ENCODE measurements at regions not wholly inside any gene's neighbourhood (a gene's known extent, or its start where the extent isn't known, plus 50 kb on each side); places are given as distances from the start of the nearest gene placed in this dataset.

DNA sequence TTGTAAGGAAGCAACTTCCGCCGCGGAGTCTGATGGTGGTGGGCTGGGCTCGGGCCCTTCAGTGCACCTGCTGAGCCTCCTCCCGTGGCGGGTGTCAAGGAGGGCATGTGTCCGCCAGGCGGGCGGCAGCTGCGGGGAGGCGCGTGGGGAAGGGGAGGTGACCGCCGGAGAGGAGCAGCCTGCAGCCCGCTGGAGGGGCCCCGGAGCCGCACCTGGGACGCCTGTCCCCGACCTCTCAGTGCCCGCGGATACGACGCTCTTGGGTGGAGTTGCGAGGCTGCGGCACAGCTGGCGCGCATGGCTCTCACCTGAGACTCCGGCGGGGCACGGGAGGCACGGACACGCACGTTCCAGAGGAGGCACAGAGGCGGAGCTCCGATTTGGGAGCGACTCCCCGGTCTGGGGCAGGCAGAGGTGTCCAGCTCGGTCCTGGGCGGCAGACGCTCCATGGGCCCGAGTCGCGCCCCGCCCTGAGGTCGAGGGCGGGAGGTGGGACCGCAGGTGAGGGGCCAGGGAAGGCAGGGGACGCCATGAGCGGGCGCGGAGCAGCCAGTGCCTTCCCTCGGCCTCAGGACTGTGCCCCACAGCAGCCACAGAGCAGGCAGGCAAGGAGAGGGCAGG is 50.2 kb upstream of the PRR20G start:
- no peak for DNase-seq
